NCI-H460 (cell line): ENCODE measurements at regions not wholly inside any gene's neighbourhood (a gene's known extent, or its start where the extent isn't known, plus 50 kb on each side); places are given as distances from the start of the nearest gene placed in this dataset.

ENCODE experiments used
- DNase-seq: peaks from one replicate; pipeline ENCODE4 v3.0.0-alpha.2; 2016; ENCODE audit warnings: low read depth; ENCODE audit errors: extremely low read depth

DNA sequence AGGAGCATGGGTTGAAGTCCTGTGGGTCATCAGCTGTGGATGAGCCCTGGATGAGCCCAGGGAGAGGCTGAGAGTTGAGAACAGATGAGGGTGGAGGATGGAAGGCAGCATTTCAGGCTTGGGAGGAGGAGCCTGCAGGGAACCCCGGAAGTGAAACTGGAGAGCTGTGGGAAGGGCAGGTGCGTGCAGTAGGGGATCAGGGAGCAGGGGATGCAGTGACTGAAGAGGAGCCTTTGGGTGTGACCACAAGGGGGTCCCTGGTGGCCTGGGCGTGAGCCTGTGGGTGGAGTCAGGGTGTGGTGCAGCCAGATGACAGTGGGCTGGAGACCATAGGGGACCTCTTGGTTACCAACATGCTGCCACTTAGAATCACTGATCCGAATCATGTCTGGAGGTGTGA, 115.5 kb downstream of the PAPOLA start:
- no peak for DNase-seq

DNA sequence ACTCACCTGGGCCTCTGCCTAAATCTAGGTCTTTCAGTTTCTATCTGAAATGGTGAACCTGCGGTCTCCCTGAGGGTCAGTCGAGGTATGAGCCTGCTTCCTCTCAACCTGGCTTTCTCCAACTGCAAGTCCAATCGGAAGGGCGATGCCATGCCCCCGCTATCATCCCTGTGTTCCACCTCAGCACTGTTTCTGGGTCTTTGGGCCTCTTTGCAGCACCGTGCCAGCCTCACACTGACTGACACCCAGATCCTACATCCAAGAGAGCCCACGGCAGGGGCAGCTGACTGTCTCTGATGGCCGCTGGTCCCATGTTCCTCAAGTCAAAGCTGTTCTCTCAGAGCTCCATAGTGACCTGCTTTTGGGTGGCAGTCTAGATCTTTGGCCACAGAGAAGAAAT, 120.7 kb downstream of the PAPOLA start:
- DNase-seq, result no peak

DNA sequence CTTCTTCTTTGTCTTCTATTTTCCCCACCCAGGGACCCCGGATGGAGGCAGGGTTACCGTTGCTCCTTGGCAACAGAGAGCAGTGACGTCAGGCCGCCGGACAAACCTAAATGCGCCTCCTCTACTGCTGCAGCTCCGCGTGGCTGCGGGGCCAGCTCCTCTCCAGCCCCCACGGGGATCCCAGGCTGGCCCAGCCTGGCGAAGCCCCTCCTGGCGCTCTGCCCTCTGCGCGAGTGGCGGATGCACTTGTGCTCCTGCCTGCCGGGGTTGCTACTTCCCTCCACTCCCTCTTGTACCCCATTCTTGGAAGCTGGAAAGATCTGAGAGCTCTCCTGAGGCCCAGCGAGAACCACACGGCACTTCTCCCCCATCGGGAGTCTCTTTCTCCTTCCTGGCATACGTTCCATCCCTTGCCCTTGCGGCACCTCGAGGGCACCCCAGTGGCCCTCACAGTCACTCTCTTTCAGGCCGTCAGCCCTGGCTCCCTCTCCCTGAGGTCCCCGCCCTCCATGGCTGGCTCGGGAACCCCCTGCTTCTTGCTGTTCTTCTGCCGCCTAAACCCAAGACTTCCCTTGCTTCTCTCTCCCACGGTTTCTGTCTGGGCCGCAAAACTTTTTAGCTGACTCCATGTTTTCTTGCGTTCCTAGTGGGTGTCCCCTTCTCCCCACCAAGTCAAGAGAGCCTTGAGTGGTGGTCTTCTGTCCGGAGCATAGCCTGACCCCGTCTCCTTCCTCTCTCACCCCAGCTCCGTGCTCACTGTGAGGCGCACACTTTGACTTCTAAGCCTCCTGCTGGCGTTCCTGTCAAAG, 121.7 kb downstream of the PAPOLA start:
- no peak for DNase-seq

DNA sequence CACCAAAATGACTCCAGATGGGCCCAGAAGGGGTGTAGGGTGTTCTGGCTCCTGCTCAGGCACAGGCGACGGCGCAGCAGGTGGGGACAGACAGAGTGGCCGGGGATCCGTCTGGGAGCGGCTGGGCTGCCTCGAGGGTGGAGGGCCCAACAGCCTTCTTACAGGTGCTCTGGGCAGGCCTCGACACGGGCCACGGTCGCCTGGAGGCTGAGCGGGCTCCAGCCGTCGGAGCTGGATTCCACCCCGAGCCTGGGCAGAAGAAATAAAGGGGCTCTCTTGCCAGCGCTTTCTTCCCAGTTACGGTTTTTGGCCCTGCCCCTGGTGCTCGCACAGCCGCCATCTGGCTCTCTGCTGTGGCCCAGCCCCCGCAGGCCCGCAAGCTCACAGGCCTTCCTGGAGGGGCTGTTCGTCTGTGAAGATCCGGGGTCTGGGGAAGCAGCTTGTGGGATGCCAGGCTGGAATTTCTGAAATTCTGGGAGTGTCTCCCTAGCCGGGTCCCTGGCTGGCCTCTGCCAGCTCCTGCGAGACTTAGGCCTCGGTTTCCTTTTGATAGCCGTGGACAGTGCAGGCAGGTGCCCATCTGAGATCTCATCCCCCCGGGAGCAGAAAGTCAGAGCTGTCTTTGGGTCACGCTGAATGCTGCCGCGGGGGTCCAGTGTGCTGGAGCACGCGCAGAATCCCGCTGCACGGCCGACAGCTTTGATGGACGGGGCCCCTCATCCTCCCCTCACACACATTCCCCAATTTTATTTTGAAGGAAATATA, 122.7 kb downstream of the PAPOLA start:
- DNase-seq, result no peak

DNA sequence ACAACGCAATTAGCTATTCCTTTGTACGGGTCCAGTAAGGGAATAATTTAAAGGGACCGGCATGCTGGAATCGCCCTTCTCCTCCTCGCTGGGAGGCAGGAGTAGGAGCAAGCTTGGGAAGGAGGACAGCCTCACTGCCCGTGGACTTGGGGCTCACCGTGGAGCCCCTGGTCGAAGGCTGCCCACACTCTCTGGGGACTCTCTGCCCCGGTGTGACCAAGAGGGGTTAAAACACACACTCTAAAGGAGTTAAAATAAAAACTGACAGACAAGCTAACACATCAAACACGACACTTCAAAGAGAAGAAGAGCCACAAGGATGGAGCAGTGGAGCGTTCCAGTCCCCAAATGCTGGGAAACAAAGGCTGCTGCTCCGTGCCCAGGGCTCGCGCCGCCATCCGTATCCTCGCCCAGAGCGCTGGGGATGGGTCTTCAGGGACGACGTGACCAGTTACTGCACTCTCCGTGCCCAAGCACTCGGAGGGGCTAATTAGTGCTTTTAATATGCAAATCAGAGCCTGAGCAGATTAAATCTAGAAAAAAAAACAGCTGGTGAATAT, 123.3 kb downstream of the PAPOLA start:
- no peak for DNase-seq

DNA sequence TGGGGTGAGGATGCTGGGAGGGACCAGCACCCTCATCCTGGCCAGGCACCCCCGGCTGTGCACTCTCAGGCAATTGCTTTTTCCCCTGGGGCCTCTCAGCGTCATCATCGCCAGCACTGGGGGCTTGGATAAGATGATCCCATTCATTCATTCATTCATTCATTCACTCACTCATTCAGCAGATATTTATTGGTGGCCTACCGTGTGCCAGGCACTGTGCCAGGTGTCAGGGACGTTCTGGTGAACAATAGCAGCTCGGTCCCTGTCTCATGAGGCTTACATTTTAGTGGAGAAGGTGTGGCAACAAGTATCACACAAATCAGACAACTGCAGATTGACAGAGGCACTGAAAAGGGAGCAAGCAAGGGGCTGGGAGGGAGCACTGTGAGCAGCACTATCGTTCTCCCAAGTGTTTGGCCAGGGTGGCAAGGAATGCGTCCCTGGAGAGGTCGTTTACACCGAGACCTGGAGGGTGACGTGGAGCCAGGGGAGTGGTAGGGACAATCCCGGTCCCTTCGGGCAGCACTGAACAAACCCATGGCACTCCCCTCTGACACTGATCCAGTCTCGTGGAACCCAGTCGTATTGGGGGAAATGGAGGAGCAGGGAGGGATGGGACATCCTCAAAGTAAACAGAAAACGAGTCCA, 124.1 kb downstream of the PAPOLA start:
- DNase-seq, result no peak

DNA sequence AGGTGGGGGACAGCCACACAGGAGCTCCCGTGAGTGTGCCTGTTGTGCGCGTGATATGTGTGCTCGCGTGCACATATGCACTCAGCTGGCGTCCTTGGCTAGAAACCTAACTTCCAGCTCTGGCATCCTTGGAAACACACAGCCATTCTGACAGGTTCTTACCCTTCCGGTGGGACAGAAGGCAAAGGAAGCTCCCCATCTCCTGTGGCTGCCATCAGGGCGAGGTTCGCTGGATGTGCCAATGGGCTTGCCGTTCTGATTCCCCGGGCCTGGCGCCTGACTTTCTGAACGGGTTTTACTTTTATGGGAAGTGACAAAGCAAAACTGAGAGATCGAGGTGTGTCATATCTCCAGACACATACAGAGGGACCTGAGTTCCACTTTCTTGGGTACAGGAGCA, 124.7 kb downstream of the PAPOLA start:
- no peak for DNase-seq

DNA sequence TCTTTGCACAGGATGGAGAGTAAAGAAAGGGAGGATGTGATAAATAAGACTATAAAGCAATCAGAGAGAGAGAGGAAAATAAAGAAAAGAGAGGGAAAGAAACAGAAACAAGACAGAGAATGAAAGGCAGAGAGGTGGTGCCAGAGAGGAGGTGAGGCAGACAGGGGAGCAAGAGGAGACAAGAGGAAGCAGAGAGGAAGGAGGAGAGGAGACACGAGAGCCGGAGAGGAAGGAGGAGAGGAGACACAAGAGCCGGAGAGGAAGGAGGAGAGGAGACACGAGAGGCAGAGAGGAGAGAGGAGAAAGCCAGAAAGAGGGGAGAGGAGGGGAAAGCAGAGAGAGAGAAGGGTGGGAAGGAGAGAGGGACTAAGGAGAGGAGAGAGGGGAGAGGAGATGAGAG, 125.2 kb downstream of the PAPOLA start:
- no peak for DNase-seq

DNA sequence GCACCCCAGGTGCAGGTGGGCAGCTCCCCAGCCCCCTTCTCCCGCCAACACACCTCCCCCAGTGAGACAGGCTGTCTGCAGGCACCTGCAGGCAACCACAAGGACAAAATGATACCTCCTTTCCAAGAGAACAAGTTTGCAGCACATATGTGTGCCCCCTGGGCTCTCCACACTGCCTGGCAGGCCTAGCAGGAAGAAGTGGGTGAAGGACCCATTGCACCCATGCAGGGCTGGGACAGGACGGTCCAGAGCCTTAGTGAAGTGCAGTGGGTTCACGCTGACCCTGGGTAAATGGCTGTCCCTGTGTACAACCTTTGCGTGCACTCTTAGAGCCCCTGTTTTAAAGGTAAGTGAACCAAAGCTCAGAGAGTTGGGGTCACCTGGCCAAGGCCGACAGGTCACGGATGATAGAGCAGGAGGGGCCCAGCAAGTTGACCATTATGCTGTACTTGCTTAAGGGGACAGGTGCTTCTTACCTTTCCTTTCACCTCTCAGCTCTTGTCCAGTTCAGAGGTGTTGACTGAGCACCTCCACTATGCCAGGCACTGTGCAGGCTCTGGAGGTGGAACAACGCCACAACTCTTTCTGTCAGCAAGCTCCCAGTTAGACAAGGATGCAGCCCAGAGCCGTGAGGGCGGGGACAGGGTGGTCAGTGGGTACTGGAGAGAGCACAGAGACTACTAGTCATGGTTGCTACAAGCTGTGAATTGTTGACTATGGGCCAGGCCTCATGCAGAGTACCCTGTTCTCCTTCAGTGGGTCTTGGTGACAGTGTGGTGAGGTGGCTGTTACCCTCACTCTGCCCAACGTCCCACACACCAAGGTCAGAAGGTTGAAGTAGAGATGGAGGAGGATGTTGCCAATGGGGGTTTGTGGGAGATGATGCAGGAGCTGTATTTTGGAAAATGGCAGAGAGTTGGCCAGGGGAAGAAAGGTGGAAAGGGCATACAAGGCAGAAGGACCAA, 125.9 kb downstream of the PAPOLA start:
- DNase-seq, result no peak

DNA sequence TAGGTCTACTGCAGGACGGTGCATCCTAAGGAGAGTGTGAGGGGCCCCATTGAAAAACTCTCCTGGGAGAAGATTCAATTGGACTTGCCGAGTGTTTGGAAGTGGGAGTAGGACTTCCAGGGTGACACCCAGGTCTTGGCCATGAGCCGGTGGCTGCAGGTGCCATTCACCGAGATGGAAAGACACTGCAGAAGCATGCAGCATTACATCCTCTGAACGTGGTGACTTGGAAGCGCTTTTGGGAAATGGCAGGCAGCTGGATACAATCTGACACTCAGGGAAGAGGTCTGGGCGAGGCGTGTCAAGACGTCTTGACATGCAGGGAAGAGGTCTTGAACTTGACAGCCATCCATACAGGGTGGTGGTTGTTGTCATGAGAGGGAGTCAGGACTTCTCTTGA, 126.9 kb downstream of the PAPOLA start:
- DNase-seq, result no peak

DNA sequence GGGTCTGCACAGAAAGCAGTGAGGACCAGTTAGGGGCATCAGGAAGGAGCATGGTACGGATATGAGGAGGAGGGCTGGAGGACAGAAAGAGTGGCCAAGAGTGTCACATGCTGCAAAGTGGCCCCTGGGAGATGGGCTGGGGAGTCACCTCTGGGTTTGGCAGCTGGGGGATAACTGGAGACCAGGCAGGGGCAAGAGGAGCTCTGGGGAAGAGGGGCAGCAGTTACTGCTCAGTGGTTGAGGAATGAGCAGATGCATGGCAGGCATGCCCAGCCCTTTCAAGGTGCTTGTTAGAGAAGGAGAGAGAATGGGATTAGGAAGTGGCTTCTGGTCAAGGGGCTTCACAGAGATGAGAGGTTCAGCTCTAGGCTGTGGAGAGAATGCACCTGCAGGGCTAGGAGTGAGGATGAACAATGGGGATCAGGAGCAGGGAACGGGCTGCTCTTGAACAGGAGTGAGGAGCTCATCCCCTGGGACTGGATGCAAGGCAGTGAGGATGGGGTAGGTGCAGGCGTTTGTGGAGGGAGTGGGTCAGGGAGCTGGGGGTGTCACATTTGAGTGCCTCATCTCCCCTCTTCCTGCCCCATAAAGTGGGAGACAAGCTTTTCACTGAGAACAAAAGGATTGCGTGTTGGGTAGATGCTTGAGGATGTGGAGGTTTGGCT, 127.5 kb downstream of the PAPOLA start:
- no peak for DNase-seq

DNA sequence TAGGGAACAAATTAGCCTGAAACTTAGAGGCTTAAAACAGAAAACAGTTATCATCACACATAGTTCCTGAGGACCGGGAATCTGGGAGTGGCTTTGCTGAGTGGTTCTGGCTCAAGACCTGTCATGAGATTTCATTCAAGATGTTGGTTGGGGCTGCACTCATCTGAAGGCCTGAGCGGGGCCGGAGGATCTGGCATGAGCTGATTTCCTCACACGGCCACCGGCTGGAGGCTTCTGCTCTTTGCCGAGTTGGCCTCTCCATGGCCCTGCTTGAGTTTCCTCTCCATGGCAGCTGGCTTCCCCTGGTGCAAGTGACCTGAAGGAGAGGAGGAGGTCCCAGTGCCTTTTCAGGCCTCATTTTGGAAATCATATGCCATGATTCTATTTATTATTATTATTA, 128.1 kb downstream of the PAPOLA start:
- DNase-seq, result no peak

DNA sequence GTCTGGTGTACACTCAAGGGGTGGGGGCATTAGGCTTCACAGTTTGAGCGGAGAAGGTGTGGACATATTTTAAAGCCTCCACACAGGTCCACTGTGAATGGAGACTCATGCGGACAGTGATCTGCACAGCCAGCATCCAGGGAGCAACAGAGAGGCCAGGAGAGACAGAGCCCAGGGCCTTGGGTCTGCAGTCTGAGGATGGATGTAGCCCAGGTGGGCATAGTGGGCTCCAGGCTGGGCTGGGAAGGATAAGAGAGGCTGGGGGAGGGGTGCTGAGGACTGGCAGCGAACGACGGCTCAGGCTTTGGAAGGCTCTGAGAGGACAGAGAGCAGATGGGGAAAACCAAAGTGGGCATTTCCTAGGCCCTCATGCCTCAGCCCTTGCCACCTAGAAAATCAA, 128.8 kb downstream of the PAPOLA start:
- no peak for DNase-seq

DNA sequence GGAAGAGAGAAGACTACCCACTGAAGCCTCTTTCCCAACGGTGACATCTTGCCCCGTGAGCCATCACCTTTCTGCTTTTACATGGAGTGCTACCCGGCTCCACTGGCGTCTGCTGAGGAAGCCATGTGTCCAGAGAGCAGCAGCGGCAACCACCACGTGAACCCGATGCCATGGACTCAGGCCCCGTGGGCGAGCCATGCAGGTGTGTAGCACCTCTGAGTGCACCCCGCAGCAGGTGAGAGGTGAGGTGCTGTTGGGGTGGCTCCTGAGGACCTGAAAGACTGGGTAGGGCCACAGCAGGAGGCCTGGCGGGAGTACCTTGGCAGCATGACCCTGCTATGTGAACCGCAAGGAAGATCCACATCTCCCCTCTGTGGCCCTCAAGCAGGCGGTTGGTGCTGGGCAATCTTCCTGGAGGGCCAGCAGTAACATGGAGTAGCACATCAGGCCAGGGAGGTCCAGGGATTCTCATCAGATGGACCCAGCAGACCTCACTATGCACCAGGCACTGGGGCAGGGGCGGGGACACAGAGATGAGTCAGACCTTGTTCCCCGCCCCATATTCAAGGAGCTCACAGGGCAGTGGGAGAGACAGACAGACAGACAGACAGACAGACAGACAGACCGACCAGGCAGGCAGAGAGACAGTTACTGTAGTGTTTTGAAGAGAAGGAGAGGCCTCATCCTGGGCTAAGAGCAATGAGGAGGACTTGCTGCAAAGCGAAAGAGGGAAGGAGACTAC, 129.6 kb downstream of the PAPOLA start:
- DNase-seq, result no peak

DNA sequence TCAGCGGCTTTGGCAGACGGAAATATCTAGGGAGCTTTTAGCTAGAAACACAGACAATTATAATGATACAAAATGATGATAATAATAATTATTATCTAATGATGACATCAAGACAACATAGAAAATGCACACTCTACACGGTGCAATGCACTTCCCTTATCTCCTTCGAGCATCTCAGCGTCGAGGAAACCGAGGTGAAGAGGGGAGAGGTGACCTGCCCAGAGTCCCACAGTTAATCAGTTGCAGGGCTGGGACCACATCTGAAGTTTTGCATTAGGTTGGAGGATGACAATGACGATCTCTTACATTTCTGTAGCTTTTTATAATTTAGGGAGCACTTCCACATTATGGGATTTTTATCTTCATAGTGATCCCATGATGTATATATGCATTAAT, 130.2 kb downstream of the PAPOLA start:
- DNase-seq, result no peak

DNA sequence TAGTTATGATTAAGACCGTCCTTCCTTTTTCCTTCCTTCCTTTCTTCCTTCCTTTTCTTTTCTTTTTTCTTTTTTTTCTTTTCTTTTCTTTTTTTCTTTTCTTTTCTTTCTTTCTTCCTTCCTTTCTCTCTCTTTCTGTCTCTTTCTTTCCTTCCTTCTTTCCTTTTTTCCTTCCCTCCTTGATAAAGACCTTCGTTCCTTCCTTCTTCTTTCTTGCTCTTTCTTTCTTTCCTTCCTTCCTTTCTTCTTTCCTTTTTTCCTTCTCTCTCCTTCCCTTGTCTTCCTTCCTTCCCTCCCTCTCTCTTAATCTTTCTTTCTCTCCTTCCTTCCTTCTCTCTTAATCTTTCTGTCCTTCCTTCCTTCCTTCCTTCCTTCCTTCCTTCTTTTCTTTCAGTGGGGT, 130.9 kb downstream of the PAPOLA start:
- DNase-seq, result no peak

DNA sequence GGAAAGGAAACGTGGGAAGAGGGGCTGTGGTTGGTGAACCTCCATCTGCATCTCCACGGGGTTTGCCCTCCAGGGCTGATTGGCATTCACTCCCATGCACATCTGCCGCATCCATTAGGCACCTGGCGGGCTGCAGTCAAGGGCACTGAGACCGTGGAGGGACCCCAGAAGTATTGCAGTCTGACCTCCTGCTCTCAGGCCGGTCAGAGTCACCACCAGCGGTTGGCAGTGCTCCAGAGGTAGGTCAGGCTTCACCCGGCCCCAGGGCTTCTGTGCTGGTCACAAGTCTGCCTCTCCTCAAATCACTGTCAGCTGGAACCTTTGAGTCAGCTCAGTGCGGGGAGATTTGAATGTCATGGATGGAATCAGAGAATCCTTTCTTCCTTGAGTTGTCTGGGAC, 132.3 kb downstream of the PAPOLA start:
- DNase-seq, result no peak

DNA sequence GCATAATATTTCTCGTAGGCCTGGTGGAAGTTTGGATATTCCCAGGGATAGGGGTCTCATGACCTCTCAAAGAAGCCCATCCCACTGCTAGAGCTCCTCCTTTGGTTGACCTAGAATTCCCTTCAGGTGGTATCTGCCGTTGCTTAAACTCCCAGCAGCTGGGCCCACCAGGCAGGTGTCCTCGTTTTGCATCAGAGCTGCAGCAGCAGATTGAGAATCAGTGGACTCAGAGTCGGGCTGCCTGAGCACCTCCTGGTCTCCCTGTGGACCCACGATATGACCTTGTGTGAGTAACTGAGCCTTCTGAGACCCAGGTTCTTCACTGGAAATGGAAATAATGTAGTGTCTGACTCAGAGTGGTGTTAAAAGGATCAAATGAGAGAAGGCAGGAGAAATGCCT, 132.7 kb downstream of the PAPOLA start:
- DNase-seq, result no peak

DNA sequence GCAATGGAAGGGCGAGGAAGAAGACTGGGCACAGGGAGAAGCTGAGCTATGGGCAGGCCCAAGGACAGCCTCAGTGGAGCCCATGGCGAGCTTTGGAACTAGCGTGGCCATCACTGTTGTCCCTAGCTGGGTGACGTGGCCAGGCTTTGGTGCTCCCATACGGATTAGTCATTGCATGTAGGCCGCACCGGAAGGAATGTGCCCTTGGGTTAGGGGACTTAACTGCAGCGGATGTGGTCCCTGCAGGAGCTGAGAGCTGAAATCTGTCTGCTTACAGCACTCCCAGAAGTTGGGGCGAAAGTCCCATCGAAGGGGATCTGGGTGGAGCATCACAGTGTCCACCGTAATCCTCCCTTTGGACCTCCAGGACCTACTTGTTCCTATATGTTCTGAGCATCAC, 133.7 kb downstream of the PAPOLA start:
- no peak for DNase-seq
